ENCODE measurements at regions not wholly inside any gene's neighbourhood (a gene's known extent, or its start where the extent isn't known, plus 50 kb on each side); places are given as distances from the start of the nearest gene placed in this dataset.

DNA sequence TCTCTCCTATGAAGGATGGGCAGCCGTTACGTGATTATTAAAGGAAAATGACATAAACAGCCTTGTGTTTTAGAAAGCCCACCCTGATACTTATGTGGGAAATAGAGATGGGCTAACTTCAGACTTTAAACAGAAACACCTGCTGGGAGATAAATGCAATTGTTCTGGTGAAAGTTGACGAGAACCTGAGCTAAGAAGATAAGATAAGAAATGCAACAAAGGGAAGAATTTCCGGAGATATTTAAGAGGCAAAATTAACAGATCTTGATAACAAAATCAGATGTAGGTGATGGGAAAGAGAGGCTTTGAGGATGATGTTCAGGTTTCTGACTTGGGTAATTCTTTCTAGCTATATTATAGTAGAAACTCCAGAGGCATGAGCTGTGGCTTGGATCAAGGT is 102.7 kb upstream of the SLC7A11 start:
- Histone ChIP-seq H3K4me3 (ENCODE audit: insufficient read depth, low read depth, low read length) (no peak overlapping the region), H2BK5ac (ENCODE audit: low read depth, low read length, poor library complexity, severe bottlenecking) (no peak overlapping the region), H4K20me1 (ENCODE audit: insufficient read depth, low read length) (no peaks in the 10 kb centered on the region), H3K4me2 (ENCODE audit: low read depth, low read length) (no peak overlapping the region), H2AFZ (replicated peaks; ENCODE audit: low read length, poor library complexity) (no peak overlapping the region), H2BK20ac (ENCODE audit: low read depth, low read length) (no peak overlapping the region), H3K23ac (ENCODE audit: low read depth, low read length) (no peak overlapping the region), H3K9me3 (ENCODE audit: control insufficient read depth, insufficient read depth, low read length) (no peaks in the 10 kb centered on the region), H3K27ac (ENCODE audit: insufficient read depth, low read length) (no peak overlapping the region), H3K9me1 (ENCODE audit: insufficient read depth, low read length) (no peaks in the 10 kb centered on the region), H3K4ac (ENCODE audit: low read depth, low read length) (no peak overlapping the region), H3K18ac (ENCODE audit: low read depth, low read length) (no peak overlapping the region), H2AK9ac (replicated peaks; ENCODE audit: low read depth, low read length, poor library complexity) (no peak overlapping the region), H3K79me1 (ENCODE audit: low read depth in 1 of 2, low read length in 2 of 2) (no peaks in the 10 kb centered on the region), H3K56ac (ENCODE audit: extremely low read depth, insufficient read depth, low read length) (no peak overlapping the region), H4K5ac (ENCODE audit: low read depth, low read length) (no peak overlapping the region), H3K14ac (replicated peaks; ENCODE audit: low read depth, low read length) (no peak overlapping the region), H4K8ac (ENCODE audit: low read depth in 2 of 2, low read length in 2 of 2) (no peak overlapping the region), H3K27me3 (ENCODE audit: control insufficient read depth, insufficient read depth, low read length) (no peaks in the 10 kb centered on the region), H2BK15ac (ENCODE audit: low read depth, low read length) (no peak overlapping the region), H3K4me1 (ENCODE audit: control insufficient read depth, insufficient read depth, low read length) (no peaks in the 10 kb centered on the region), H2AK5ac (ENCODE audit: low read depth, low read length) (no peak overlapping the region), H4K91ac (ENCODE audit: insufficient read depth, low read depth, low read length) (no peak overlapping the region), H3K36me3 (ENCODE audit: control insufficient read depth, insufficient read depth, low read length) (no peaks in the 10 kb centered on the region), H3K9ac (ENCODE audit: low read depth, low read length) (no peak overlapping the region), H2BK120ac (ENCODE audit: low read depth, low read length) (no peak overlapping the region)
- no peak for ATAC-seq (ENCODE audit: low read depth)
- in situ Hi-C loops (cut with MboI; ENCODE audit: low sequenced_read_pairs) = no loop called here
- intact Hi-C loops (cut with micrococcal nuclease) = no loop called here
- no peak for TF ChIP-seq MAZ (IDR thresholded peaks at IDR 0.05; ENCODE audit: borderline replicate concordance, low read depth, low read length)
- no peak for TF ChIP-seq RCOR1 (IDR thresholded peaks at IDR 0.05; ENCODE audit: insufficient replicate concordance, low read length)
- no peak for TF ChIP-seq RAD21 (IDR thresholded peaks at IDR 0.05; ENCODE audit: low read length)
- TF ChIP-seq, protein P1, sequence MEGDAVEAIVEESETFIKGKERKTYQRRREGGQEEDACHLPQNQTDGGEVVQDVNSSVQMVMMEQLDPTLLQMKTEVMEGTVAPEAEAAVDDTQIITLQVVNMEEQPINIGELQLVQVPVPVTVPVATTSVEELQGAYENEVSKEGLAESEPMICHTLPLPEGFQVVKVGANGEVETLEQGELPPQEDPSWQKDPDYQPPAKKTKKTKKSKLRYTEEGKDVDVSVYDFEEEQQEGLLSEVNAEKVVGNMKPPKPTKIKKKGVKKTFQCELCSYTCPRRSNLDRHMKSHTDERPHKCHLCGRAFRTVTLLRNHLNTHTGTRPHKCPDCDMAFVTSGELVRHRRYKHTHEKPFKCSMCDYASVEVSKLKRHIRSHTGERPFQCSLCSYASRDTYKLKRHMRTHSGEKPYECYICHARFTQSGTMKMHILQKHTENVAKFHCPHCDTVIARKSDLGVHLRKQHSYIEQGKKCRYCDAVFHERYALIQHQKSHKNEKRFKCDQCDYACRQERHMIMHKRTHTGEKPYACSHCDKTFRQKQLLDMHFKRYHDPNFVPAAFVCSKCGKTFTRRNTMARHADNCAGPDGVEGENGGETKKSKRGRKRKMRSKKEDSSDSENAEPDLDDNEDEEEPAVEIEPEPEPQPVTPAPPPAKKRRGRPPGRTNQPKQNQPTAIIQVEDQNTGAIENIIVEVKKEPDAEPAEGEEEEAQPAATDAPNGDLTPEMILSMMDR (conservative IDR thresholded peaks at IDR 0.05; ENCODE audit: low read depth, low read length) = no peak
- TF ChIP-seq BHLHE40 (IDR thresholded peaks at IDR 0.05; ENCODE audit: low read depth, low read length) = no peak
- TF ChIP-seq, protein P2, sequence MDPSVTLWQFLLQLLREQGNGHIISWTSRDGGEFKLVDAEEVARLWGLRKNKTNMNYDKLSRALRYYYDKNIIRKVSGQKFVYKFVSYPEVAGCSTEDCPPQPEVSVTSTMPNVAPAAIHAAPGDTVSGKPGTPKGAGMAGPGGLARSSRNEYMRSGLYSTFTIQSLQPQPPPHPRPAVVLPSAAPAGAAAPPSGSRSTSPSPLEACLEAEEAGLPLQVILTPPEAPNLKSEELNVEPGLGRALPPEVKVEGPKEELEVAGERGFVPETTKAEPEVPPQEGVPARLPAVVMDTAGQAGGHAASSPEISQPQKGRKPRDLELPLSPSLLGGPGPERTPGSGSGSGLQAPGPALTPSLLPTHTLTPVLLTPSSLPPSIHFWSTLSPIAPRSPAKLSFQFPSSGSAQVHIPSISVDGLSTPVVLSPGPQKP (IDR thresholded peaks at IDR 0.05; ENCODE audit: borderline replicate concordance, low read depth, low read length) = no peak
- TF ChIP-seq FOS (IDR thresholded peaks at IDR 0.05; ENCODE audit: low read depth, low read length) = no peak
- no peak for TF ChIP-seq POLR2A (IDR thresholded peaks at IDR 0.05; ENCODE audit: low read depth, low read length)
- no peak for TF ChIP-seq CHD1 (IDR thresholded peaks at IDR 0.05; ENCODE audit: low read depth, low read length)
- TF ChIP-seq NFE2L2 (IDR thresholded peaks at IDR 0.05; ENCODE audit: low read depth, low read length) = no peak
- ChIA-PET CTCF (interaction anchor here (1.0 to 1.2 kb wide), 2 partner anchors 9 to 24 kb away, joined by 3 read pairs; no protein-coding TSS in a partner anchor), POLR2A (ENCODE audit: unreplicated experiment) (no interaction called here)
- no TSS peak for BruUV-seq (replicated peaks)
- dilution Hi-C loops (cut with HindIII; ENCODE audit: low sequenced_read_pairs, unreplicated experiment) = no loop called here
- no peak for DNase-seq
- WGBS, 2 experiments (ENCODE audit: extremely low coverage in 2 of 2, insufficient read length in 1 of 2) = no CpG with 5 or more reads among the region's 4 CpGs
